Trophoblast cell (in vitro differentiated cells and primary cell): ENCODE measurements at regions not wholly inside any gene's neighbourhood (a gene's known extent, or its start where the extent isn't known, plus 50 kb on each side); places are given as distances from the start of the nearest gene placed in this dataset.

Experiments
- DNase-seq, 2 donors: peaks; one replicate each; pipeline ENCODE4 v3.0.0-alpha.2; 2016
- H2AFZ ChIP-seq: 2 replicates; pipeline ENCODE4 v1.6.1; 2013; ENCODE audit warnings: low read length, moderate library complexity, mild to moderate bottlenecking; ENCODE audit not compliant: insufficient read depth, poor library complexity
- H2AK5ac ChIP-seq: 2 replicates; pipeline ENCODE4 v1.6.1; 2013; ENCODE audit warnings: mild to moderate bottlenecking, low read length
- H2BK120ac ChIP-seq: 2 replicates; pipeline ENCODE4 v1.6.1; 2013; ENCODE audit warnings: low read length, mild to moderate bottlenecking, moderate library complexity; ENCODE audit not compliant: insufficient read depth, poor library complexity
- H2BK12ac ChIP-seq: 2 replicates; pipeline ENCODE4 v1.6.1; 2013; ENCODE audit warnings: mild to moderate bottlenecking, low read length, moderate library complexity
- H2BK5ac ChIP-seq: 2 replicates; pipeline ENCODE4 v1.6.1; 2013; ENCODE audit warnings: low read length, low read depth, moderate library complexity, mild to moderate bottlenecking; ENCODE audit not compliant: poor library complexity
- H3K14ac ChIP-seq: 2 replicates; pipeline ENCODE4 v1.6.1; 2013; ENCODE audit warnings: mild to moderate bottlenecking, low read length
- H3K18ac ChIP-seq: 2 replicates; pipeline ENCODE4 v1.6.1; 2013; ENCODE audit warnings: mild to moderate bottlenecking, low read length
- H3K23ac ChIP-seq: 2 replicates; pipeline ENCODE4 v1.6.1; 2013; ENCODE audit warnings: low read length
- H3K27ac ChIP-seq: 2 replicates; pipeline ENCODE4 v1.5.1; 2013; ENCODE audit warnings: low read depth, mild to moderate bottlenecking, inconsistent platforms, low read length, moderate library complexity
- H3K27me3 ChIP-seq: 2 replicates; pipeline ENCODE4 v1.6.1; 2013; ENCODE audit warnings: inconsistent platforms, mild to moderate bottlenecking, low read length, moderate library complexity; ENCODE audit not compliant: insufficient read depth
- H3K36me3 ChIP-seq, 2 experiments: 1 replicate in 1 of 2; 2 replicates in 1 of 2; pipeline ENCODE4 v1.6.1; 2013; ENCODE audit warnings: low read length in 2 of 2, mild to moderate bottlenecking in 2 of 2, moderate library complexity in 1 of 2; ENCODE audit not compliant: insufficient read depth in 2 of 2, control insufficient read depth in 1 of 2
- H3K4ac ChIP-seq: 2 replicates; pipeline ENCODE4 v1.6.1; 2013; ENCODE audit warnings: low read depth, mild to moderate bottlenecking, low read length, moderate library complexity
- H3K4me1 ChIP-seq, 2 experiments: 1 replicate in 1 of 2; 2 replicates in 1 of 2; pipeline ENCODE4 v1.6.1; 2013; ENCODE audit warnings: low read length in 2 of 2, mild to moderate bottlenecking in 2 of 2, moderate library complexity in 1 of 2; ENCODE audit not compliant: insufficient read depth in 2 of 2, control insufficient read depth in 1 of 2
- H3K4me2 ChIP-seq: 2 replicates; pipeline ENCODE4 v1.6.1; 2013; ENCODE audit warnings: inconsistent platforms, mild to moderate bottlenecking, low read length, moderate library complexity
- H3K4me3 ChIP-seq: 2 replicates; pipeline ENCODE4 v1.5.1; 2013; ENCODE audit warnings: mild to moderate bottlenecking, low read depth, low read length, inconsistent platforms
- H3K79me1 ChIP-seq: one replicate; pipeline ENCODE4 v1.6.1; 2013; ENCODE audit warnings: low read length
- H3K79me2 ChIP-seq: 2 replicates; pipeline ENCODE4 v1.6.1; 2013; ENCODE audit warnings: low read length, mild to moderate bottlenecking; ENCODE audit not compliant: control insufficient read depth, insufficient read depth, poor library complexity
- H3K9ac ChIP-seq: 2 replicates; pipeline ENCODE4 v1.6.1; 2013; ENCODE audit warnings: mild to moderate bottlenecking, low read length
- H3K9me3 ChIP-seq: 2 replicates; pipeline ENCODE4 v1.6.1; 2013; ENCODE audit warnings: low read depth, mild to moderate bottlenecking, control low read depth, inconsistent platforms, low read length; ENCODE audit not compliant: insufficient read depth
- H4K12ac ChIP-seq: 2 replicates; pipeline ENCODE4 v1.6.1; 2013; ENCODE audit warnings: low read depth, mild to moderate bottlenecking, low read length, moderate library complexity
- H4K8ac ChIP-seq: 2 replicates; pipeline ENCODE4 v1.6.1; 2013; ENCODE audit warnings: low read depth, mild to moderate bottlenecking, low read length, moderate library complexity
- H4K91ac ChIP-seq: one replicate; pipeline ENCODE4 v1.6.1; 2013; ENCODE audit warnings: low read depth, mild to moderate bottlenecking, low read length, moderate library complexity
- WGBS: extraction: QIAGEN DNeasy Blood & Tissue Kit; methylation state at CpG from one replicate; pipeline ENCODE4 v1.1.7; 2013; ENCODE audit warnings: missing lambda C conversion rate; ENCODE audit not compliant: insufficient read length, insufficient coverage; ENCODE audit errors: extremely low coverage; 5-methylcytosine and 5-hydroxymethylcytosine counted together

DNA sequence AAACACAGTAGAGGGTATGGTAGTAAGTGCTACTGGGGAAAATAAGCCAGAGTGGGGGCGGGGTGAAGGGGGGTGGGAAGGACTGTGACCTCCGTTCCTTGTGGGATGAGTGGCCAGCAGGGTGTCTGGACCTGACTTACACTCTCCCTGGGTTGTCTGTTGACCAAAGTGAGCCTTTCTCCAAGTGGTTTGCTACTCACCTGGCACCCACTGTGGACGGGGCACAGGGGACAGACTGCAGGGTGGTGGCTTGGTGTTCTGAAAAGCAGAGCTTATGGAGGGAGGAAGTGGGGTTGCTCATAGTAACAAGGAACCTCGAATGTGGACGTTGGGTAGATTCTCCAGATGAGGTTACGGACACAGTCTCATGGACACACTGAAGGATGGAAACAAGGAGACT, 94.4 kb upstream of the VRK1 start:
- no peak overlapping the region for H3K4me3 ChIP-seq
- no CpG with 5 or more reads among the region's 6 CpGs for WGBS
- H2AFZ ChIP-seq = no peak overlapping the region
- H3K79me1 ChIP-seq = no peaks in the 10 kb centered on the region
- H2AK5ac ChIP-seq = no peak overlapping the region
- H3K27me3 ChIP-seq = no peaks in the 10 kb centered on the region
- H2BK120ac ChIP-seq = no peak overlapping the region
- H2BK5ac ChIP-seq = no peak overlapping the region
- H3K9me3 ChIP-seq = peaks cover 4% of the 10 kb centered on the region
- no peak overlapping the region for H4K91ac ChIP-seq
- no peak overlapping the region for H2BK12ac ChIP-seq
- no peaks in the 10 kb centered on the region for H3K36me3 ChIP-seq
- no peak overlapping the region for H3K18ac ChIP-seq
- DNase-seq = no peak
- no peak overlapping the region for H4K8ac ChIP-seq
- no peak overlapping the region for H3K23ac ChIP-seq
- no peak overlapping the region for H4K12ac ChIP-seq
- H3K4ac ChIP-seq = no peak overlapping the region
- no peak overlapping the region for H3K4me2 ChIP-seq
- no peak overlapping the region for H3K27ac ChIP-seq
- H3K9ac ChIP-seq = no peak overlapping the region
- no peak overlapping the region for H3K14ac ChIP-seq
- no peaks in the 10 kb centered on the region for H3K79me2 ChIP-seq
- no peaks in the 10 kb centered on the region for H3K4me1 ChIP-seq

DNA sequence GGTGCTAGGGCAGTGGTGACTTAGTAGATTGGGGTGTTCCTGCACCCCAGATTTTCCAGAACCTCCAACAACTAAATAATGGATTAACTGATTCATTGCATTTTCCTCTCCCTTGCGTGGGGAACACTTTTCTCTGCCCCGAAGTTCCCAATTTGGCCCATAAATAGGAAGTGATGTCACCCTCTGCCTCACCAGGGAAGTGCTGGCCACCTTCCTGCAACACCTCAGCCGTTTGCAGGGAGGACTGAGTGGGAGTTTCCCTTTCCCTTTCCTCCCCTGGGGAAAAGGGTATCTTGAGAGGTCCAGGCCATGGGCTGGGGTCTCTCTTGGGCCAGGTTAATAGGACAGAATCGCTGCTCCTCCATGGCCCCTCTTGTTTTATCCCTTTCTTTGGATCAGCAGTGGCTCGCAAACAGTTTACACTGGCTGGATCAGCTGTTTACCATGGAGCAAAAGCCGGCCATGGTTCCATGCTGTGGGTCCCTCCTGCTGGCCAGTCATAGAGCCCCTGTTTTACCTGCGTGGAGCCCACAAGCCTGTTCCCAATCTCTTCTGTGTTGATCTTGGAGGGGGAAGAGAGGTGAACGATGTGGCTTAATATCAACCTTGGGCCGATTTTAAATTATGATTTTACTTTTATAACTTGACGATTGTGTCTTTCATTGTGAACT, 91.6 kb upstream of the VRK1 start:
- no peak overlapping the region for H2AK5ac ChIP-seq
- peaks cover 4% of the 10 kb centered on the region for H3K9me3 ChIP-seq
- H2BK120ac ChIP-seq = no peak overlapping the region
- H2BK5ac ChIP-seq = no peak overlapping the region
- no peak overlapping the region for H3K23ac ChIP-seq
- H3K79me2 ChIP-seq = no peaks in the 10 kb centered on the region
- H4K8ac ChIP-seq = no peak overlapping the region
- H2AFZ ChIP-seq = no peak overlapping the region
- H3K4me2 ChIP-seq = no peak overlapping the region
- no peak overlapping the region for H3K14ac ChIP-seq
- no peak overlapping the region for H3K4me3 ChIP-seq
- H4K91ac ChIP-seq = no peak overlapping the region
- WGBS = no CpG with 5 or more reads among the region's 10 CpGs
- H3K79me1 ChIP-seq = no peaks in the 10 kb centered on the region
- no peak for DNase-seq
- H3K18ac ChIP-seq = no peak overlapping the region
- H3K36me3 ChIP-seq = no peaks in the 10 kb centered on the region
- no peak overlapping the region for H4K12ac ChIP-seq
- H3K27me3 ChIP-seq = no peaks in the 10 kb centered on the region
- no peaks in the 10 kb centered on the region for H3K4me1 ChIP-seq
- no peak overlapping the region for H3K4ac ChIP-seq
- H2BK12ac ChIP-seq = no peak overlapping the region
- H3K9ac ChIP-seq = no peak overlapping the region
- H3K27ac ChIP-seq = no peak overlapping the region

DNA sequence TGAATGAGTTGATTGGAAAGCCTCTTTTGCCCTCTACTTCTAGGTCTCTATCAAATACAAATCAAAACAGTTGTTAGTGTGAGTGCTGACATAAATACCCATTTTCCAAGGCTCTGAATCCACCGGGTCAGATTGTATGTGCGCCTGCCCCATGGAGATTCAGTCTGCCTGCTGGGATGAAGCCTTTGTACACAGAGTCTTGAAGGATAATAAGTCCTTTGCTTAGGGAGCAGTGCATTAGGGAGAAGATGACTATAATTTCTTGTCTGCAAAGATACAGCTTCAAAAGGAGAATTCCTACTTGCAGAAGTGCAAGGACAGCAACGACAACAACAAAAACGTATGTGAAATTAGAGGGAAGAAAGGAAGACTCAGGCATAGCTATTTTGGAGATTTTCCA, 90.3 kb upstream of the VRK1 start:
- Histone ChIP-seq H2AK5ac (no peak overlapping the region), H3K27me3 (no peaks in the 10 kb centered on the region), H3K18ac (no peak overlapping the region), H3K4me2 (no peak overlapping the region), H3K23ac (no peak overlapping the region), H3K4me3 (no peak overlapping the region), H3K4ac (no peak overlapping the region), H3K9ac (no peak overlapping the region), H3K79me2 (no peaks in the 10 kb centered on the region), H3K14ac (no peak overlapping the region), H3K9me3 (peaks cover 4% of the 10 kb centered on the region), H2BK12ac (no peak overlapping the region), H4K8ac (no peak overlapping the region), H2BK5ac (no peak overlapping the region), H3K79me1 (no peaks in the 10 kb centered on the region), H2BK120ac (no peak overlapping the region), H4K91ac (no peak overlapping the region), H3K36me3 (no peaks in the 10 kb centered on the region), H3K27ac (no peak overlapping the region), H4K12ac (no peak overlapping the region), H2AFZ (no peak overlapping the region), H3K4me1 (peaks cover 3 to 5% of the 10 kb centered on the region in 2 experiments)
- no peak for DNase-seq
- WGBS = no CpG with 5 or more reads among the region's 4 CpGs

DNA sequence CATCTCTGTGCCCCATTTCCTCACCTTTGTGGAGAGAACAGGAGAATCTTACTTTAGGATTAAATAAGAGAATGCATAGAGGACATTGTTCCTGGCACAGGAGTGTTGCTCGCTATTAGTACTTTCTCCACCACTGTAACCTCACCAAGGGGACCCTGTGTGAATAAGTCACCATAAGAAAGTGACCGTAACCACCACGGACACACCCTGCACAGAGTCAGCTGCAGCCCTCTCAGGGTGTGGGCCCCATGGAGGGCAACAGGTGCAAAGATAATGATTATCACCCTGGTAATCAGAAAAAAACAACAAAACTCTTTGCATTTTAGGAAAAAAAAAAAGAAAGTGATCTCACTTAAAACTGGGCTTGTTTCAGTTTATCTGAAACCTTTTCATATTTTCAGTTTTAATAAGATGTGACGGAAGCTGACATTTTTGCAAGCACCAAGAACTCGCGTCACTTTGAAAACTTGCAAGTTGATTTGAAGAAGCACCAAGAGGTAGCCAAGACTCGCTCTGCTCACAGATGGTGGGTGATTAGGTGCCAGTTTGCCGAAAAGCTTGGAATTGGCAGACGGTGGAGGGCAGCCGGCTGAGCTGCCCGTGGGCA, 87.0 kb upstream of the VRK1 start:
- no peaks in the 10 kb centered on the region for H3K27me3 ChIP-seq
- no peak overlapping the region for H3K4me3 ChIP-seq
- peaks cover 3 to 5% of the 10 kb centered on the region in 2 experiments for H3K4me1 ChIP-seq
- no peak overlapping the region for H3K18ac ChIP-seq
- no peak overlapping the region for H3K23ac ChIP-seq
- no peak overlapping the region for H4K91ac ChIP-seq
- H2BK12ac ChIP-seq = no peak overlapping the region
- H2BK5ac ChIP-seq = no peak overlapping the region
- H3K4ac ChIP-seq = no peak overlapping the region
- H3K36me3 ChIP-seq = no peaks in the 10 kb centered on the region
- H3K9ac ChIP-seq = no peak overlapping the region
- no peak overlapping the region for H4K8ac ChIP-seq
- no peak overlapping the region for H3K4me2 ChIP-seq
- no peaks in the 10 kb centered on the region for H3K9me3 ChIP-seq
- no peaks in the 10 kb centered on the region for H3K79me1 ChIP-seq
- WGBS = no CpG with 5 or more reads among the region's 11 CpGs
- no peak overlapping the region for H2AK5ac ChIP-seq
- no peak overlapping the region for H3K14ac ChIP-seq
- no peak overlapping the region for H2BK120ac ChIP-seq
- no peak overlapping the region for H3K27ac ChIP-seq
- DNase-seq = peak in 1 of 2 donors; percentile 1
- no peak overlapping the region for H4K12ac ChIP-seq
- H2AFZ ChIP-seq = no peak overlapping the region
- H3K79me2 ChIP-seq = no peaks in the 10 kb centered on the region
